CMK (cell line): ENCODE measurements at regions not wholly inside any gene's neighbourhood (a gene's known extent, or its start where the extent isn't known, plus 50 kb on each side); places are given as distances from the start of the nearest gene placed in this dataset.

Source experiments
- DNase-seq: peaks from one replicate; pipeline ENCODE4 v3.0.0-alpha.2; 2010; ENCODE audit warnings: low read depth

DNA sequence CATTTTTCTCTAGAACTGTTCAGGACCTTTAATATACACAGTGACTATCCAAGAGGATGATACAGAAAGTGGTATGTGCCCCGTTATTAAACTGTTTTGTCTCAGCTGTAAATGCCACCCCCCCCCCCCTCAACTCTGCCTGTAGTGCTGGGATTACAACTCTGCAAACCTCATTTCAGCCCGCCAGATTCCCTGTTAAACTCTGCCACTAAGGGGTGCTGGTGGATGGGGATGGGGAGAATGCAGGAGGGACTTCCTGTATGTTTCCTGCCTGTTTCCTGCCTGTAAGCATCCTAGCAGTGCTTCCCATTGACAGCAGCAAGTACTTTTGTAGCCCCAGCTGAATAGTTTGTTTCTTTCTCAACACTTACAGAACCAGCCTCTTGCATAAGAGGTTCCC, 301.7 kb upstream of the RORA start:
- no peak for DNase-seq

DNA sequence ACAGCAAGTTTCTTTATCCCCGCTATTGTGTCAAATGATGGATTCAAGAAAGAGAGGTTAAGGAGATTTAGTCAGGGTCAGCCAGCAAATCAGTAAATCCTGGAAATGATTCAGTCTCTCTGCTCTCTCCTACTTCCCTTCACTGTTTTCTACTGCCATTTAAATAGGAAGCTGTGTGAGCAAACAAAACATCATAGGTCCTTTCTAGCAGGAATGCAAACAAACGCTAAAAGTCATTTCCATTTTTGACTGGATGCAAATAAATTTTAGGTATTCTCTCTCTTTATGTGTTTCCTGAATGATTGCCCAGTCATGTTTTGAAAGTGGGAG, 299.4 kb upstream of the RORA start:
- no peak for DNase-seq

- DNase-seq = no peak
Measured at GRCh38 chr15:61527836-61528580, 298.9 kb upstream of the RORA start.

GRCh38 chr15:61524545-61524944, 295.4 kb upstream of the RORA start:
- no peak for DNase-seq

GRCh38 chr15:61524086-61524485, 295.0 kb upstream of the RORA start:
- DNase-seq = no peak

GRCh38 chr15:61522411-61522810, 293.3 kb upstream of the RORA start:
- DNase-seq = no peak

GRCh38 chr15:61521953-61522352, 292.9 kb upstream of the RORA start:
- DNase-seq = no peak

DNA sequence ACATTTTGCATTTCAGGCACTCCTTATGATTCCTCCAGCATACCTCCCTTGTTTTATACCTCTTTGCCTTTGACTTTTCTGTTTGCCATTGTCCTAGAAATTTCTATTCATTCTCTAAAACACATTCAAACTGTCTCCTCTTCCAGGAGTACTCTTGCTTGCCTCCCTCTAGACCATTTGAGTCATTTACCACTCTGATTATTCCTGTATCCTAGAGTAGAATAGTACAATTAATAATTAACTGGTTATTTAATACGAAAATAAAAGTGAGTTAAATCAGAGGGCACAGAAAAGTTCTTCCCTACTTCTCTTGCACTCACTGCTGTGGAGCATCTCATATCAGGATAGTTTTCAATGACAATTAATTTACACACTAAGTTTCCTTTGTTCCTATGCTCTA, 290.2 kb upstream of the RORA start:
- DNase-seq = no peak

DNA sequence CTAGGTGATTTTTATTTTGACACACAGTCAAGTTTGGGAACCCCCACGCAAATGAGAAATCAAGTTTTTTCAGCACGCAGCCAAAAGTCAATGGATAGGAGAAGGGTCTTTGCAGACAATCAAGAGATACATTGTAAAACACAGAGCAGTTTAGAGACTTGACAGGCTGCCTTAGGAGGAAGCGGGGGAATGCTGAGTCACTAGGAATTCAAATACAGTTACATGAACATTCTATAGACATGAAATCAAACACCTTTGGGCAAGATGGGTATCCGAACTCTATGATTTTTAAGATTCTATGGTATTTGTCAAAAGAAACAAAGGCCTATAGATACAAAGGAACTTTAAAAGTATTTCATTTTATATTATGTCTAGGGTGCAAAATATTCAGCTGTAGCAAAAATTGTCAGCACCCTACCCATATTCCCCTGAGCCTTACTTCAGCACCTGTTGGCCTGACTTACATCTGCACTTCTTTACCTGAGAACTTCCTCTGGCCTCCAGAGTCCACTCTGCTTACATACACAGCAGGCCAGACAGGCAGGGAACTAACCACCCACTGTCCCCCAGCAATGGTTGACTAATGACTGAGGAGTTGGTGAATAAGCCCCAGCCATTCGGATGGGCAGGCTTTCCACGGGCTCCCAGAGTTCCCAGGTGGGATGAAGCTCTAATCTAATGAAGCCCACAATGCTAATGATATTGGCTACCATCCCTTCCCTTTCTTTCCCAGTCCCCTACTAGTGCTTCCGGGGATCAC, 289.3 kb upstream of the RORA start:
- no peak for DNase-seq

DNA sequence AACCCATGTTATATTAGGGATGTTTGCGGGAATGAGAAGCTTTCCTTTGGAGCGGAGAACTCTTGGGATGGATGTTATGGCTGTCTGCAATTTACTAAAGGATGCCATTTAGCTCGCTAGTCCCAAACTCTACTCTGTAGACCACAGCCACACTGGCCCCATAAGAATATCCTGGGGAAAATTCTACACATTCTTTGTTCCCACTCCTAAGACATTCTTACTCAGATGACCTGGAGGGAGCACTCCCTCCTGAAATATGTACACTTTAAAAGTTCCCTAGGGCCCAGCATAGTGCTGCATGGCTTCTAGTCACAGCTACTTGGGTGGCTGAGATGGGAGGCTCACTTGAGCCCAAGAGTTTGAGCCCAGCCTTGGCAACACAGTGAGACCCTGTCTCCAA, 288.7 kb upstream of the RORA start:
- DNase-seq = no peak

- no peak for DNase-seq
Measured at GRCh38 chr15:61517335-61517734, 288.2 kb upstream of the RORA start.

GRCh38 chr15:61511756-61512155, 282.7 kb upstream of the RORA start:
- no peak for DNase-seq

GRCh38 chr15:61511089-61511488, 282.0 kb upstream of the RORA start:
- DNase-seq = no peak

- no peak for DNase-seq
Measured at GRCh38 chr15:61509327-61509840, 280.3 kb upstream of the RORA start.

- no peak for DNase-seq
Measured at GRCh38 chr15:61503383-61503969, 274.4 kb upstream of the RORA start.

GRCh38 chr15:61501815-61502389, 272.8 kb upstream of the RORA start:
- DNase-seq = no peak

- DNase-seq = no peak
Measured at GRCh38 chr15:61500951-61501620, 272.0 kb upstream of the RORA start.

- no peak for DNase-seq
Measured at GRCh38 chr15:61500523-61500922, 271.4 kb upstream of the RORA start.

DNA sequence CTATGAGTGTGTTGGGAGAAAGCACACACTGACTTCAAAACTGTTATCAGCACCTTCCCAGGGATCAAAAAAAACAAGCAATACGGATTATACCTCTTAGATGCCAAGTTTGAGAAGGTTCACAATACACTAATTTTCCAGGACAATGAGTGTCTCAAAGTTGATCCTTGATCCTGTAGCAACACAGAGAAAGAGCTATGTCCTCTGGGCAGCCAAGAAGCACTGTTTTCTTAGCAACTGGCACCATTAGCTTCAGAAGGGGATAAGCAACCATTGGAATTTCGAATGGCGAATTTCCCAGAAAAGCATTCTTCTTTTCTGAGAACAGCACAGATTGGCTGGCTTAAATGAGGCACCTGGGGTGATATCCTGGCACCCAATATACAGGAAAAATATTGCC, 270.3 kb upstream of the RORA start:
- no peak for DNase-seq

- no peak for DNase-seq
Measured at GRCh38 chr15:61489571-61489970, 260.5 kb upstream of the RORA start.

DNA sequence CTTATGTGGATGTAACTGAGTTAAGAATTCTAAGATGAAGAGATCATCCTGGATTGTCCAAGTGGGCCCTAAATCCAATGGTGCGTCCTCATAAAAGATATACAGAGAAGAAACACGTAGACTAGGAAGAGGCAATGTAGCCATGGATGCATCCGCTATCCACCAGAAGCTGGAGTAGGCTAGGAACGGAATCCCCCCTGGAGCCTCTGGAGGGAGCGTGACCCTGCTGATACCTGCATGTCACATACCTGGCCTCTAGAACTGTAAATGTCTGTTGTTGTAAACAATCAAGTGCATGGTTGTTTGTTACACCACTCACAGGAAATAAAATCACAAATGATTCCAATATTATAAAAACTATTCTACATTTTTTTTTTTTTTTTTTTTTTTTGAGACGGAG, 254.5 kb upstream of the RORA start:
- no peak for DNase-seq

DNA sequence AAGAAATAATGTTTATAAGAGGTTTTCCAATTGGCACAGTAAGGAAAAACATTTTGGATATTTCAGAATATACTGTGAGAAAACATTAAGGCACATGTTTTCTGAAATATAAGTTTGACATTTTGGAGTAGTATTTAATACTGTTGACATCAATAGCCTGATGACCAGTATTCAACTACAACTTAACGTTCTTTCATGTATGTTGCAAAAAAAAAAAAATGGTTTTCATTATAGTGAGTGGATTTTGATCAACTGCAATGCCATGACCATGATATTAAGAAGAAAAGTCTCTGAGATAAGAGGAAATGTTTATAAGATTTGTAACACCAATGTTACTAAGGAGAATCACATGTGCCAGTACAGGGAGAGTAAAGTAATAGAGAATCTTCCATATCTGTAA, 252.8 kb upstream of the RORA start:
- DNase-seq = no peak
